SW 1271 (cell line): ENCODE measurements at regions not wholly inside any gene's neighbourhood (a gene's known extent, or its start where the extent isn't known, plus 50 kb on each side); places are given as distances from the start of the nearest gene placed in this dataset.
A peak's percentile ranks its signal among the peaks of the same experiment; 100 is the strongest.

Experiments used
- DNase-seq, 2 experiments: peaks; one replicate each; lab custom pipeline; 2025; lab: John Stamatoyannopoulos, UW

- no peak for DNase-seq
Observed at GRCh38 chr2:15719566-15720313, 128.1 kb downstream of the DDX1 start.

- DNase-seq = no peak
Observed at GRCh38 chr2:15720561-15721307, 129.1 kb downstream of the DDX1 start.

GRCh38 chr2:15721411-15722067 is 129.9 kb downstream of the DDX1 start:
- DNase-seq = no peak

- no peak for DNase-seq
Observed at GRCh38 chr2:15722980-15723379, 131.3 kb downstream of the DDX1 start.

GRCh38 chr2:15724235-15724634 is 132.6 kb downstream of the DDX1 start:
- no peak for DNase-seq

GRCh38 chr2:15725101-15725781 is 133.6 kb downstream of the DDX1 start:
- no peak for DNase-seq

GRCh38 chr2:15725782-15726112 is 134.1 kb downstream of the DDX1 start:
- DNase-seq = no peak

- no peak for DNase-seq
Observed at GRCh38 chr2:15726321-15727057, 134.8 kb downstream of the DDX1 start.

GRCh38 chr2:15727396-15728244 is 136.0 kb downstream of the DDX1 start:
- no peak for DNase-seq

- DNase-seq = no peak
Observed at GRCh38 chr2:15728245-15728938, 136.7 kb downstream of the DDX1 start.

GRCh38 chr2:15729001-15729400 is 137.3 kb downstream of the DDX1 start:
- no peak for DNase-seq

- DNase-seq = no peak
Observed at GRCh38 chr2:15729709-15730544, 138.3 kb downstream of the DDX1 start.

- peak; percentile 32 to 69 for DNase-seq
Observed at GRCh38 chr2:15730545-15731212, 139.0 kb downstream of the DDX1 start.

- no peak for DNase-seq
Observed at GRCh38 chr2:15731213-15731888, 139.7 kb downstream of the DDX1 start.

- no peak for DNase-seq
Observed at GRCh38 chr2:15731889-15732271, 140.2 kb downstream of the DDX1 start.

GRCh38 chr2:15732341-15733077 is 140.8 kb downstream of the DDX1 start:
- no peak for DNase-seq

- no peak for DNase-seq
Observed at GRCh38 chr2:15733867-15734673, 142.4 kb downstream of the DDX1 start.
